B cell (primary cell): ENCODE measurements at regions not wholly inside any gene's neighbourhood (a gene's known extent, or its start where the extent isn't known, plus 50 kb on each side); places are given as distances from the start of the nearest gene placed in this dataset.

Experiments used
- ATAC-seq: fragments of 200-7000 bp; cut with Tn5 transposase; one replicate; pipeline ENCODE4 v1.10.0; 2021; ENCODE audit warnings: low read depth, mild to moderate bottlenecking, moderate number of reproducible peaks, moderate library complexity
- CTCF ChIA-PET: fragments of 350-600 bp; sonication (Branson Sonifier 250); formaldehyde crosslinking; loops from one replicate; lab custom pipeline; 2021; ENCODE audit warnings: antibody characterized with exemption, inconsistent platforms; lab: Charles Lee
- POLR2A ChIA-PET: fragments of 350-600 bp; sonication (Branson Sonifier 250); formaldehyde crosslinking; loops from one replicate; lab custom pipeline; 2021; ENCODE audit warnings: antibody characterized with exemption; lab: Charles Lee
- DNase-seq: peaks from one replicate; pipeline ENCODE4 v3.0.0; 2013
- H2AFZ ChIP-seq: 2 replicates; pipeline ENCODE4 v1.6.1; 2012; ENCODE audit warnings: mild to moderate bottlenecking, low read depth, low read length; ENCODE audit not compliant: insufficient read depth, poor library complexity, severe bottlenecking
- H3K27ac ChIP-seq, 2 donors: 1 replicate in 1 of 2; 2 replicates in 1 of 2; pipeline ENCODE4 v1.5.1; 2012 to 2013; ENCODE audit warnings: low read length in 2 of 2, mild to moderate bottlenecking in 2 of 2, moderate library complexity in 1 of 2
- H3K27me3 ChIP-seq, 4 experiments: fragments of 200-600 bp in 1 of 4; sonication (generic) in 1 of 4; replicated peaks in 1 of 4; 1 replicate in 2 of 4; 2 replicates in 2 of 4; pipeline versions ENCODE4 v1.6.1 to v1.7.0; 2013 to 2016; ENCODE audit warnings: low read length in 3 of 4, mild to moderate bottlenecking in 2 of 4, mixed read lengths in 1 of 4, moderate library complexity in 1 of 4; ENCODE audit not compliant: insufficient read depth in 4 of 4, control insufficient read depth in 3 of 4; ENCODE audit errors: control extremely low read depth in 1 of 4
- H3K36me3 ChIP-seq, 2 experiments: replicated peaks in 1 of 2; 1 replicate in 1 of 2; 2 replicates in 1 of 2; pipeline versions ENCODE4 v1.6.1 to v1.7.1; 2013; ENCODE audit warnings: low read length in 1 of 2; ENCODE audit not compliant: insufficient read depth in 2 of 2, control insufficient read depth in 1 of 2; ENCODE audit errors: control extremely low read depth in 1 of 2, extremely low read depth in 1 of 2
- H3K4me1 ChIP-seq, 2 donors: fragments of 200-600 bp in 1 of 2; sonication (generic) in 1 of 2; 1 replicate in 1 of 2; 2 replicates in 1 of 2; pipeline versions ENCODE4 v1.5.1 to v1.6.1; 2013 to 2017; ENCODE audit warnings: low read length in 2 of 2; ENCODE audit not compliant: control insufficient read depth in 2 of 2, insufficient read depth in 2 of 2
- H3K4me2 ChIP-seq: replicated peaks from 2 replicates; pipeline ENCODE3; 2012; ENCODE audit warnings: mild to moderate bottlenecking, low read depth, low read length; ENCODE audit not compliant: poor library complexity, severe bottlenecking
- H3K4me3 ChIP-seq, 5 experiments: fragments of 200-600 bp in 1 of 5; sonication (generic) in 1 of 5; 1 replicate in 3 of 5; 2 replicates in 2 of 5; pipeline versions ENCODE4 v1.5.1 to v1.7.0; 2011 to 2016; ENCODE audit warnings: low read length in 4 of 5, mild to moderate bottlenecking in 4 of 5, low read depth in 2 of 5, control low read depth in 1 of 5, moderate library complexity in 1 of 5; ENCODE audit not compliant: insufficient read depth in 1 of 5; ENCODE audit errors: control extremely low read depth in 1 of 5, extremely low read depth in 1 of 5
- H3K79me2 ChIP-seq: fragments of 200-600 bp; sonication (generic); one replicate; pipeline ENCODE4 v1.6.0; 2016; ENCODE audit warnings: low read length; ENCODE audit not compliant: control insufficient read depth, insufficient read depth
- H3K9ac ChIP-seq: fragments of 200-600 bp; sonication (generic); 2 replicates; pipeline ENCODE4 v1.6.1; 2017; ENCODE audit warnings: mild to moderate bottlenecking, low read length, moderate library complexity
- H3K9me3 ChIP-seq, 3 donors: one replicate each; pipeline versions ENCODE4 v1.6.1 to v1.7.1; 2013; ENCODE audit warnings: low read length in 2 of 3; ENCODE audit not compliant: control insufficient read depth in 2 of 3, insufficient read depth in 1 of 3; ENCODE audit errors: control extremely low read depth in 1 of 3
- H4K20me1 ChIP-seq: 2 replicates; pipeline ENCODE4 v1.6.0; 2012; ENCODE audit warnings: mild to moderate bottlenecking, low read length; ENCODE audit not compliant: insufficient read depth, control insufficient read depth, poor library complexity, severe bottlenecking
- H3K27ac Mint-ChIP-seq: one replicate; pipeline ENCODE4 v1.8.0; 2021; ENCODE audit warnings: mixed read lengths
- H3K27me3 Mint-ChIP-seq: one replicate; pipeline ENCODE4 v1.8.0; 2021; ENCODE audit warnings: mixed read lengths
- H3K4me1 Mint-ChIP-seq: one replicate; pipeline ENCODE4 v1.8.0; 2021; ENCODE audit warnings: mixed read lengths
- H3K4me3 Mint-ChIP-seq: one replicate; pipeline ENCODE4 v1.8.0; 2021; ENCODE audit warnings: mixed read lengths
- H3K9me3 Mint-ChIP-seq: one replicate; pipeline ENCODE4 v1.8.0; 2022; ENCODE audit warnings: mixed read lengths; ENCODE audit not compliant: insufficient read depth
- EZH2 ChIP-seq: IDR thresholded peaks from 2 replicates; pipeline ENCODE4 v1.6.1; 2012; ENCODE audit warnings: borderline replicate concordance, low read depth, mild to moderate bottlenecking, moderate library complexity, low read length; ENCODE audit not compliant: insufficient read depth, poor library complexity, severe bottlenecking
- WGBS: methylation state at CpG from one replicate; pipeline ENCODE4 v1.1.5; 2013; ENCODE audit warnings: missing lambda C conversion rate; ENCODE audit not compliant: insufficient coverage; 5-methylcytosine and 5-hydroxymethylcytosine counted together
- intact Hi-C: fragments of 100-400 bp; cut with micrococcal nuclease; formaldehyde crosslinking; loops from one replicate; pipeline ENCODE4 v1.10.0; 2022
- TF ChIP-seq, protein P1 (sequence below): fragments of 200-600 bp; IDR thresholded peaks from one replicate; pipeline ENCODE4 v1.8.0; 2022; ENCODE audit warnings: antibody characterized with exemption, mild to moderate bottlenecking

DNA sequence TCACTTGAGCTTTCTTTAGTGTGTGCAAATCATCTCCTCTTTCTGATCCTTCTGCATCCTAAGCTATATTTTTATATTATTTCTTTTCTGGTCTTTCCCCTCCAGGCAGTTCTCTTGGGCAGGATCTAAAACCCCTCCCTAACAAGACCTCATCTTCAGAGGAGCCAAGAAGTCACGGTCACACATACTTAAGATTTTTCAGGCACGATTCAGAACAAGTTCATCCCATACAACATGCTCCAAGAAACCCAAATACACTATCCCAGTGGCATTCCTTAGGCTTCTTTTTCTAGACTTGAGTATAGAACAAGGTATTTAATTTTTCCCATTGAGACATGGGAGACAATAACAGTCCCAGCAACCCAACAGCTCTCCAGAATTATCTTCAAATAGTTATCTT lies 1251.5 kb downstream of the DNAJB9 start:
- ChIA-PET POLR2A (no interaction called here), CTCF (no interaction called here)
- TF ChIP-seq, protein P1, sequence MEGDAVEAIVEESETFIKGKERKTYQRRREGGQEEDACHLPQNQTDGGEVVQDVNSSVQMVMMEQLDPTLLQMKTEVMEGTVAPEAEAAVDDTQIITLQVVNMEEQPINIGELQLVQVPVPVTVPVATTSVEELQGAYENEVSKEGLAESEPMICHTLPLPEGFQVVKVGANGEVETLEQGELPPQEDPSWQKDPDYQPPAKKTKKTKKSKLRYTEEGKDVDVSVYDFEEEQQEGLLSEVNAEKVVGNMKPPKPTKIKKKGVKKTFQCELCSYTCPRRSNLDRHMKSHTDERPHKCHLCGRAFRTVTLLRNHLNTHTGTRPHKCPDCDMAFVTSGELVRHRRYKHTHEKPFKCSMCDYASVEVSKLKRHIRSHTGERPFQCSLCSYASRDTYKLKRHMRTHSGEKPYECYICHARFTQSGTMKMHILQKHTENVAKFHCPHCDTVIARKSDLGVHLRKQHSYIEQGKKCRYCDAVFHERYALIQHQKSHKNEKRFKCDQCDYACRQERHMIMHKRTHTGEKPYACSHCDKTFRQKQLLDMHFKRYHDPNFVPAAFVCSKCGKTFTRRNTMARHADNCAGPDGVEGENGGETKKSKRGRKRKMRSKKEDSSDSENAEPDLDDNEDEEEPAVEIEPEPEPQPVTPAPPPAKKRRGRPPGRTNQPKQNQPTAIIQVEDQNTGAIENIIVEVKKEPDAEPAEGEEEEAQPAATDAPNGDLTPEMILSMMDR: no peak
- no peak for TF ChIP-seq EZH2
- no peak overlapping the region for H3K9ac ChIP-seq
- Mint-ChIP-seq H3K4me1 (no peaks in the 10 kb centered on the region), H3K9me3 (peaks cover 11% of the 10 kb centered on the region), H3K27me3 (no peaks in the 10 kb centered on the region), H3K4me3 (no peak overlapping the region), H3K27ac (no peak overlapping the region)
- H3K4me3 ChIP-seq: no peak overlapping the region
- ATAC-seq (no peak), DNase-seq (no peak)
- no peak overlapping the region for H2AFZ ChIP-seq
- WGBS: no CpG with 5 or more reads among the region's 2 CpGs
- H3K4me2 ChIP-seq: no peak overlapping the region
- no peaks in the 10 kb centered on the region for H3K79me2 ChIP-seq
- no peak overlapping the region for H3K27ac ChIP-seq
- no peaks in the 10 kb centered on the region for H3K36me3 ChIP-seq
- H3K27me3 ChIP-seq: no peaks in the 10 kb centered on the region
- H4K20me1 ChIP-seq: no peaks in the 10 kb centered on the region
- peaks cover 0 to 3% (median 0%) of the 10 kb centered on the region in 3 donors for H3K9me3 ChIP-seq
- no peaks in the 10 kb centered on the region for H3K4me1 ChIP-seq
- intact Hi-C loops: no loop called here

DNA sequence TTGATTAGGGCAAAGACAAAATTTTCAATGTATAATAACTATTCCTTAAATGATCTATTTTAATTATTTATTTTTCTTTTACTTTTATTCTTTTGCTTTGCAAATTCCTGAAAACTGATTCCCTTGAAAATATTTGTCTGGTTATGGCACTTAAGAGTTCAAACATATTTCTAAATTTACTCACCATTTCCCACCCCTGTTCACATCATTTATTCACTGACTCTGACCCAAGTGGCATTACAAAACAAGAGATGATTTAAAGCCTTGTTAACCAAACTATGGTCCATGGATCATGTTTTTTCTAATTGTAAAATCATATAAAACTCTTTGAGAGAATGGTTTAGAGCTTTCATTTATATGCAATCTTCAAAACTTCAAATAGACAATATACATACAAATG lies 1256.1 kb upstream of the LRRN3 start:
- ATAC-seq: no peak
- Mint-ChIP-seq H3K4me3 (no peak overlapping the region), H3K4me1 (no peaks in the 10 kb centered on the region), H3K27ac (no peak overlapping the region), H3K9me3 (no peaks in the 10 kb centered on the region), H3K27me3 (no peaks in the 10 kb centered on the region)
- Histone ChIP-seq H3K79me2 (no peaks in the 10 kb centered on the region), H3K27me3 (no peaks in the 10 kb centered on the region), H3K4me1 (no peaks in the 10 kb centered on the region), H3K4me3 (no peak overlapping the region), H3K36me3 (no peaks in the 10 kb centered on the region), H3K9ac (no peak overlapping the region), H2AFZ (no peak overlapping the region), H3K9me3 (no peaks in the 10 kb centered on the region), H3K27ac (no peak overlapping the region), H3K4me2 (no peak overlapping the region), H4K20me1 (no peaks in the 10 kb centered on the region)
- no peak for DNase-seq
- ChIA-PET CTCF (no interaction called here), POLR2A (no interaction called here)
- TF ChIP-seq EZH2: no peak
- TF ChIP-seq, protein P1: no peak
- intact Hi-C loops: no loop called here
